Adrenal gland (tissue), 9 donors: ENCODE measurements at regions not wholly inside any gene's neighbourhood (a gene's known extent, or its start where the extent isn't known, plus 50 kb on each side); places are given as distances from the start of the nearest gene placed in this dataset.
A peak's percentile ranks its signal among the peaks of the same experiment; 100 is the strongest.

Experiments used
- DNase-seq, 7 donors: peaks; one replicate each; pipeline ENCODE4 v3.0.0-alpha.2; 2019 to 2020
- H3K27ac ChIP-seq, 5 donors: fragments of 200-600 bp; sonication (generic) in 4 of 5; 1 replicate in 3 of 5; 2 replicates in 2 of 5; pipeline versions ENCODE4 v1.5.1 to v1.8.0; 2016 to 2020; ENCODE audit warnings: mild to moderate bottlenecking in 1 of 5
- H3K27me3 ChIP-seq: fragments of 200-600 bp; 2 replicates; pipeline ENCODE4 v1.8.0; 2021
- H3K36me3 ChIP-seq, 2 donors: fragments of 200-600 bp; replicated peaks in 1 of 2; 1 replicate in 1 of 2; 2 replicates in 1 of 2; pipeline versions ENCODE4 v1.5.1 to v1.8.0; 2018 to 2022
- H3K4me1 ChIP-seq, 2 donors: fragments of 200-600 bp; replicated peaks in 1 of 2; 1 replicate in 1 of 2; 2 replicates in 1 of 2; pipeline versions ENCODE4 v1.5.1 to v1.8.0; 2018 to 2021
- H3K4me3 ChIP-seq, 4 donors: fragments of 200-600 bp; sonication (generic) in 3 of 4; one replicate each; pipeline ENCODE4 v1.5.1; 2016 to 2018
- H3K9me3 ChIP-seq, 3 donors: fragments of 200-600 bp; sonication (generic) in 1 of 3; replicated peaks in 1 of 3; 1 replicate in 2 of 3; 2 replicates in 1 of 3; pipeline versions ENCODE4 v1.5.1 to v1.8.0; 2016 to 2021
- POLR2A ChIP-seq, 2 donors: fragments of 450-650 bp; IDR thresholded peaks; one replicate each; pipeline ENCODE4 v1.6.1; 2017; ENCODE audit warnings: antibody characterized with exemption in 2 of 2, mild to moderate bottlenecking in 2 of 2, moderate library complexity in 1 of 2
- WGBS, 4 donors: extraction: QIAGEN DNeasy Blood & Tissue Kit in 2 of 4; methylation state at CpG; one replicate each; pipeline versions ENCODE4 v1.1.5 to v1.1.7; 2013 to 2017; 5-methylcytosine and 5-hydroxymethylcytosine counted together
- intact Hi-C, 2 donors: fragments of 100-400 bp; cut with DNase I; formaldehyde crosslinking; loops; one replicate each; pipeline versions ENCODE4 v1.14.1 to v1.15.0; 2022 to 2023
- TF ChIP-seq, protein P1 (sequence below), 6 experiments: fragments of 450-650 bp in 4 of 6; fragments of 200-600 bp in 2 of 6; sonication (generic) in 1 of 6; IDR thresholded peaks; 1 replicate in 5 of 6; 2 replicates in 1 of 6; pipeline versions ENCODE4 v1.5.1 to v1.8.0; 2016 to 2021; ENCODE audit warnings: antibody characterized with exemption in 6 of 6, mild to moderate bottlenecking in 2 of 6, moderate library complexity in 1 of 6
- donor health status: healthy with polysubstance abuse.
- donor health status: Bipolar disorder and iron deficiency.
- donor health status: DM: yes; HTN: yes; CAD: no.
- donor health status: DM: no; HTN: no; CAD: no.
- donor health status: DM: no; HTN: no; CAD: no.

DNA sequence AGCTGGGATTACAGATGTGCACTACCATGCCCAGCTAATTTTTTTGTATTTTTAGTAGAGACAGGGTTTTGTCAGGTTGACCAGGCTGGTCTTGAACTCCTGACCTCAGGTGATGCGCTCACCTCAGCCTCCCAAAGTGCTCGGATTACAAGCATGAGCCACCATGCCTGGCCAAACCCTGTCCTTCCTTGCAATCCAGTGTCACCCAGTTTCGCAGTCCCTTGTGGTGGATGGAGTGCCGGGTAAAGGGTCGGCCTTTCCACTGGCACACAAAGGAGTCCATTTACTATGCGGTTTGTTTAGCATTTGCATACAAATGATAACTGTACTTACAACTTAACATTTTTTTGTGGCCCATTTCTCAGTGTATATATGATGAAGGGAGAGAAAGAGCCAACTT is 99.3 kb upstream of the TIAM2 start:
- Histone ChIP-seq H3K27ac (no peak overlapping the region), H3K36me3 (no peaks in the 10 kb centered on the region)
- WGBS, 4 donors = 74 to 99% (median 94%) methylated on average over 6 of the region's 6 CpGs

GRCh38 chr6:154898821-154899220 is 96.3 kb upstream of the TIAM2 start:
- no peak overlapping the region for H3K27ac ChIP-seq
- 96 to 99% (median 98%) methylated on average over 4 of the region's 4 CpGs for WGBS, 4 donors
- no peak for TF ChIP-seq POLR2A (IDR thresholded peaks at IDR 0.05)
- TF ChIP-seq, protein P1, sequence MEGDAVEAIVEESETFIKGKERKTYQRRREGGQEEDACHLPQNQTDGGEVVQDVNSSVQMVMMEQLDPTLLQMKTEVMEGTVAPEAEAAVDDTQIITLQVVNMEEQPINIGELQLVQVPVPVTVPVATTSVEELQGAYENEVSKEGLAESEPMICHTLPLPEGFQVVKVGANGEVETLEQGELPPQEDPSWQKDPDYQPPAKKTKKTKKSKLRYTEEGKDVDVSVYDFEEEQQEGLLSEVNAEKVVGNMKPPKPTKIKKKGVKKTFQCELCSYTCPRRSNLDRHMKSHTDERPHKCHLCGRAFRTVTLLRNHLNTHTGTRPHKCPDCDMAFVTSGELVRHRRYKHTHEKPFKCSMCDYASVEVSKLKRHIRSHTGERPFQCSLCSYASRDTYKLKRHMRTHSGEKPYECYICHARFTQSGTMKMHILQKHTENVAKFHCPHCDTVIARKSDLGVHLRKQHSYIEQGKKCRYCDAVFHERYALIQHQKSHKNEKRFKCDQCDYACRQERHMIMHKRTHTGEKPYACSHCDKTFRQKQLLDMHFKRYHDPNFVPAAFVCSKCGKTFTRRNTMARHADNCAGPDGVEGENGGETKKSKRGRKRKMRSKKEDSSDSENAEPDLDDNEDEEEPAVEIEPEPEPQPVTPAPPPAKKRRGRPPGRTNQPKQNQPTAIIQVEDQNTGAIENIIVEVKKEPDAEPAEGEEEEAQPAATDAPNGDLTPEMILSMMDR (IDR thresholded peaks at IDR 0.05) = no peak
- no peaks in the 10 kb centered on the region for H3K36me3 ChIP-seq
- no peaks in the 10 kb centered on the region for H3K9me3 ChIP-seq
- DNase-seq = no peak
- H3K27me3 ChIP-seq = no peaks in the 10 kb centered on the region
- peaks cover 4 to 5% of the 10 kb centered on the region in 2 donors for H3K4me1 ChIP-seq
- intact Hi-C loops = no loop called here
- H3K4me3 ChIP-seq = no peak overlapping the region

More for the DNA sequence above, 99.3 kb upstream of the TIAM2 start:
- TF ChIP-seq POLR2A (IDR thresholded peaks at IDR 0.05) = no peak
- TF ChIP-seq, protein P1 (IDR thresholded peaks at IDR 0.05) = no peak
- no peak for DNase-seq
- intact Hi-C loops = no loop called here
- Histone ChIP-seq H3K9me3 (no peaks in the 10 kb centered on the region), H3K4me3 (no peak overlapping the region), H3K27me3 (no peaks in the 10 kb centered on the region), H3K4me1 (peaks cover 11 to 17% of the 10 kb centered on the region in 2 donors)

DNA sequence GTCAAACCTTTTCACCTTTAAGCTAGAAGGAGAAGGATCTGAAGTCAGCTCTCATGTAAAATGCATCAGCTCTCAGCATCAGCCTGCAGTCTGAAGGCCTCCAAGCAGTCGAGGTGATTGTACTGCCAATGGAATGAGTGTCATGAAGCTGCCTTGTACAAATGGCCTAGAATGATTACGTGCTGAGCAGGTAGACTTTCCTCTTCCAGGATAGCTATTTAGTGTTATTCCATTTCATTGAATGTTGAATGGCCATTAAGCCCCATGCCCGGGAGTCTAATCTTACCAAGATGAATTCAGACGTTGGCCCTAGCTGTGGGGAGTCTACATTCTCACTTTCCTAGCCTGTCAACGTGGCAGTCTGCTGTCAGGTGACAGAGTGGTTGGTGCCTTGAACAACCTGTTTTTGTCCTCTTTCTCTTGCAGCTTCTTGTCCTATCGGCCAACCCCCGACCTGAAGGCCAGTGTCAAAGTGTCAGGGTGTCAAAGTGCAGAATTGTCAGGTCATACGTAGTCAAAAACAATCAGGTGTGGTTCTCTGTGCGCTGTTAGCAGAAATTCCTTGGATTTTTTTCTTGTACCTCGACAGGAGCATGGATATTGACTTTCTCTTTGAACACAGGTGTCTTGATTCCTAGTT is 95.2 kb upstream of the TIAM2 start:
- H3K9me3 ChIP-seq = no peaks in the 10 kb centered on the region
- H3K4me3 ChIP-seq = no peak overlapping the region
- no peak overlapping the region for H3K27ac ChIP-seq
- no peaks in the 10 kb centered on the region for H3K4me1 ChIP-seq
- 88 to 95% (median 94%) methylated on average over 10 of the region's 10 CpGs for WGBS, 4 donors
- intact Hi-C loops = no loop called here
- no peak for TF ChIP-seq POLR2A (IDR thresholded peaks at IDR 0.05)
- TF ChIP-seq, protein P1 (IDR thresholded peaks at IDR 0.05) = no peak
- DNase-seq = no peak
- H3K27me3 ChIP-seq = no peaks in the 10 kb centered on the region
- H3K36me3 ChIP-seq = no peaks in the 10 kb centered on the region

GRCh38 chr6:154901876-154902552 is 93.1 kb upstream of the TIAM2 start:
- Histone ChIP-seq H3K36me3 (no peaks in the 10 kb centered on the region), H3K27me3 (no peaks in the 10 kb centered on the region), H3K27ac (peak overlapping the region in 1 of 5 donors; percentile 29), H3K4me1 (no peaks in the 10 kb centered on the region), H3K9me3 (no peaks in the 10 kb centered on the region), H3K4me3 (no peak overlapping the region)
- 44 to 63% (median 58%) methylated on average over 9 of the region's 9 CpGs for WGBS, 4 donors
- no peak for TF ChIP-seq POLR2A (IDR thresholded peaks at IDR 0.05)
- TF ChIP-seq, protein P1 (IDR thresholded peaks at IDR 0.05) = no peak
- peak in 4 of 7 donors; percentile 9 to 50 (median 24) for DNase-seq
- intact Hi-C loops = no loop called here
